Breast epithelium (tissue), 3 donors: ENCODE measurements at regions not wholly inside any gene's neighbourhood (a gene's known extent, or its start where the extent isn't known, plus 50 kb on each side); places are given as distances from the start of the nearest gene placed in this dataset.

Experiments
- POLR2A ChIP-seq: fragments of 450-650 bp; IDR thresholded peaks from one replicate; pipeline ENCODE4 v1.6.1; 2016; ENCODE audit warnings: antibody characterized with exemption, mild to moderate bottlenecking, moderate library complexity
- TF ChIP-seq, protein P1 (sequence below), 3 donors: fragments of 450-650 bp; IDR thresholded peaks; one replicate each; pipeline ENCODE4 v1.5.1; 2016 to 2017; ENCODE audit warnings: antibody characterized with exemption in 3 of 3, mild to moderate bottlenecking in 3 of 3, moderate library complexity in 3 of 3

DNA sequence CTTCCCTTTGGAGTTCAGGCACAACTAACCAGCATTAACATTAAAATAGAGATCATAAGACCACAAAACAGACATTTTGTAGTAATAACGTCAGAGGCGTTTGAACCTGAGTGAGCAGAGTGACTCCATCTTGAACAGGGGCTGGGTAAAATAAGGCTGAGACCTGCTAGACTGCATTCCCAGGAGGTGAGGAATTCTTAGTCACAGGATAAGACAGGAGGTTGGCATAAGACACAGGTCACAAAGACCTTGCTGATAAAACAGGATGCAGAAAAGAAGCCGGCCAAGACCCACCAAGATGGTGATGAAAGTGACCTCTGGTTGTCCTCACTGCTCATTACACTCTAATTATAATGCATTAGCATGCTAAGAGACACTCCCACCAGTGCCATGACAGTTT is 493.2 kb upstream of the AUTS2 start:
- TF ChIP-seq, protein P1, sequence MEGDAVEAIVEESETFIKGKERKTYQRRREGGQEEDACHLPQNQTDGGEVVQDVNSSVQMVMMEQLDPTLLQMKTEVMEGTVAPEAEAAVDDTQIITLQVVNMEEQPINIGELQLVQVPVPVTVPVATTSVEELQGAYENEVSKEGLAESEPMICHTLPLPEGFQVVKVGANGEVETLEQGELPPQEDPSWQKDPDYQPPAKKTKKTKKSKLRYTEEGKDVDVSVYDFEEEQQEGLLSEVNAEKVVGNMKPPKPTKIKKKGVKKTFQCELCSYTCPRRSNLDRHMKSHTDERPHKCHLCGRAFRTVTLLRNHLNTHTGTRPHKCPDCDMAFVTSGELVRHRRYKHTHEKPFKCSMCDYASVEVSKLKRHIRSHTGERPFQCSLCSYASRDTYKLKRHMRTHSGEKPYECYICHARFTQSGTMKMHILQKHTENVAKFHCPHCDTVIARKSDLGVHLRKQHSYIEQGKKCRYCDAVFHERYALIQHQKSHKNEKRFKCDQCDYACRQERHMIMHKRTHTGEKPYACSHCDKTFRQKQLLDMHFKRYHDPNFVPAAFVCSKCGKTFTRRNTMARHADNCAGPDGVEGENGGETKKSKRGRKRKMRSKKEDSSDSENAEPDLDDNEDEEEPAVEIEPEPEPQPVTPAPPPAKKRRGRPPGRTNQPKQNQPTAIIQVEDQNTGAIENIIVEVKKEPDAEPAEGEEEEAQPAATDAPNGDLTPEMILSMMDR (IDR thresholded peaks at IDR 0.05), result no peak
- no peak for TF ChIP-seq POLR2A
